IMR-90 (cell line): ENCODE measurements at regions not wholly inside any gene's neighbourhood (a gene's known extent, or its start where the extent isn't known, plus 50 kb on each side); places are given as distances from the start of the nearest gene placed in this dataset.

Experiments used
- BHLHE40 ChIP-seq: fragments of 150-350 bp; IDR thresholded peaks from 2 replicates; pipeline ENCODE4 v1.6.1; 2016; ENCODE audit warnings: mild to moderate bottlenecking, low read depth, low read length
- CHD1 ChIP-seq: IDR thresholded peaks from 2 replicates; pipeline ENCODE4 v1.6.1; 2012; ENCODE audit warnings: low read depth, low read length, improper control_type of control experiment
- MAZ ChIP-seq: IDR thresholded peaks from 2 replicates; pipeline ENCODE4 v1.6.1; 2012; ENCODE audit warnings: low read depth, mild to moderate bottlenecking, low read length, improper control_type of control experiment, moderate library complexity, borderline replicate concordance
- POLR2A ChIP-seq: IDR thresholded peaks from 2 replicates; pipeline ENCODE4 v1.6.1; 2012; ENCODE audit warnings: mild to moderate bottlenecking, low read depth, low read length
- RAD21 ChIP-seq: IDR thresholded peaks from 2 replicates; pipeline ENCODE4 v1.6.1; 2012; ENCODE audit warnings: low read length, improper control_type of control experiment
- RFX5 ChIP-seq: IDR thresholded peaks from 2 replicates; pipeline ENCODE4 v1.8.0; 2012; ENCODE audit warnings: low read depth, mild to moderate bottlenecking, low read length, moderate library complexity
- SMC3 ChIP-seq: fragments of 150-350 bp; IDR thresholded peaks from 2 replicates; pipeline ENCODE4 v1.6.1; 2016; ENCODE audit warnings: low read depth, mild to moderate bottlenecking, antibody characterized with exemption, low read length, moderate library complexity
- TF ChIP-seq, protein P1 (sequence below): fragments of 150-350 bp; IDR thresholded peaks from 2 replicates; pipeline ENCODE4 v1.6.1; 2017; ENCODE audit warnings: mild to moderate bottlenecking, antibody characterized with exemption, low read length, low read depth
- TF ChIP-seq, protein P2 (sequence below): conservative IDR thresholded peaks from 2 replicates; pipeline ENCODE4 v1.5.1; 2012; ENCODE audit warnings: mild to moderate bottlenecking, low read depth, low read length, improper control_type of control experiment
- TF ChIP-seq, protein P3 (sequence below): fragments of 150-350 bp; IDR thresholded peaks from 2 replicates; pipeline ENCODE4 v1.6.1; 2016; ENCODE audit warnings: low read depth, mild to moderate bottlenecking, low read length, moderate library complexity, borderline replicate concordance

- TF ChIP-seq, protein P1, sequence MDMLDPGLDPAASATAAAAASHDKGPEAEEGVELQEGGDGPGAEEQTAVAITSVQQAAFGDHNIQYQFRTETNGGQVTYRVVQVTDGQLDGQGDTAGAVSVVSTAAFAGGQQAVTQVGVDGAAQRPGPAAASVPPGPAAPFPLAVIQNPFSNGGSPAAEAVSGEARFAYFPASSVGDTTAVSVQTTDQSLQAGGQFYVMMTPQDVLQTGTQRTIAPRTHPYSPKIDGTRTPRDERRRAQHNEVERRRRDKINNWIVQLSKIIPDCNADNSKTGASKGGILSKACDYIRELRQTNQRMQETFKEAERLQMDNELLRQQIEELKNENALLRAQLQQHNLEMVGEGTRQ: no peak
- TF ChIP-seq, protein P2, sequence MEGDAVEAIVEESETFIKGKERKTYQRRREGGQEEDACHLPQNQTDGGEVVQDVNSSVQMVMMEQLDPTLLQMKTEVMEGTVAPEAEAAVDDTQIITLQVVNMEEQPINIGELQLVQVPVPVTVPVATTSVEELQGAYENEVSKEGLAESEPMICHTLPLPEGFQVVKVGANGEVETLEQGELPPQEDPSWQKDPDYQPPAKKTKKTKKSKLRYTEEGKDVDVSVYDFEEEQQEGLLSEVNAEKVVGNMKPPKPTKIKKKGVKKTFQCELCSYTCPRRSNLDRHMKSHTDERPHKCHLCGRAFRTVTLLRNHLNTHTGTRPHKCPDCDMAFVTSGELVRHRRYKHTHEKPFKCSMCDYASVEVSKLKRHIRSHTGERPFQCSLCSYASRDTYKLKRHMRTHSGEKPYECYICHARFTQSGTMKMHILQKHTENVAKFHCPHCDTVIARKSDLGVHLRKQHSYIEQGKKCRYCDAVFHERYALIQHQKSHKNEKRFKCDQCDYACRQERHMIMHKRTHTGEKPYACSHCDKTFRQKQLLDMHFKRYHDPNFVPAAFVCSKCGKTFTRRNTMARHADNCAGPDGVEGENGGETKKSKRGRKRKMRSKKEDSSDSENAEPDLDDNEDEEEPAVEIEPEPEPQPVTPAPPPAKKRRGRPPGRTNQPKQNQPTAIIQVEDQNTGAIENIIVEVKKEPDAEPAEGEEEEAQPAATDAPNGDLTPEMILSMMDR: no peak
- TF ChIP-seq POLR2A (no peak), RFX5 (no peak), RAD21 (no peak), MAZ (no peak), SMC3 (no peak), BHLHE40 (no peak), CHD1 (no peak)
- TF ChIP-seq, protein P3, sequence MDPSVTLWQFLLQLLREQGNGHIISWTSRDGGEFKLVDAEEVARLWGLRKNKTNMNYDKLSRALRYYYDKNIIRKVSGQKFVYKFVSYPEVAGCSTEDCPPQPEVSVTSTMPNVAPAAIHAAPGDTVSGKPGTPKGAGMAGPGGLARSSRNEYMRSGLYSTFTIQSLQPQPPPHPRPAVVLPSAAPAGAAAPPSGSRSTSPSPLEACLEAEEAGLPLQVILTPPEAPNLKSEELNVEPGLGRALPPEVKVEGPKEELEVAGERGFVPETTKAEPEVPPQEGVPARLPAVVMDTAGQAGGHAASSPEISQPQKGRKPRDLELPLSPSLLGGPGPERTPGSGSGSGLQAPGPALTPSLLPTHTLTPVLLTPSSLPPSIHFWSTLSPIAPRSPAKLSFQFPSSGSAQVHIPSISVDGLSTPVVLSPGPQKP: no peak
Measured at GRCh38 chr3:89649431-89649830, 542.0 kb downstream of the EPHA3 start.
